Activated T-cell treated with anti-CD3 and anti-CD28 coated beads for 1 hour (primary cell): ENCODE measurements at regions not wholly inside any gene's neighbourhood (a gene's known extent, or its start where the extent isn't known, plus 50 kb on each side); places are given as distances from the start of the nearest gene placed in this dataset.
A peak's percentile ranks its signal among the peaks of the same experiment; 100 is the strongest.

Experiments used
- DNase-seq: peaks from one replicate; pipeline ENCODE4 v3.0.0-alpha.2; 2020; ENCODE audit warnings: low read depth

GRCh38 chr9:124179196-124180071, 78.3 kb upstream of the NEK6 start:
- DNase-seq, result no peak

GRCh38 chr9:124180557-124180956, 77.2 kb upstream of the NEK6 start:
- no peak for DNase-seq

GRCh38 chr9:124182741-124183140, 75.0 kb upstream of the NEK6 start:
- no peak for DNase-seq

- DNase-seq, result no peak
These were observed 74.0 kb upstream of the NEK6 start for GRCh38 chr9:124183772-124184171.

- DNase-seq, result no peak
These were observed 72.3 kb upstream of the NEK6 start for GRCh38 chr9:124185413-124185812.

- no peak for DNase-seq
These were observed 70.4 kb upstream of the NEK6 start for GRCh38 chr9:124187311-124187710.

GRCh38 chr9:124188331-124189110, 69.2 kb upstream of the NEK6 start:
- no peak for DNase-seq

GRCh38 chr9:124190761-124191160, 67.0 kb upstream of the NEK6 start:
- no peak for DNase-seq

GRCh38 chr9:124191691-124192395, 65.9 kb upstream of the NEK6 start:
- no peak for DNase-seq

- DNase-seq, result no peak
These were observed 61.0 kb upstream of the NEK6 start for GRCh38 chr9:124196814-124197176.

- no peak for DNase-seq
These were observed 60.3 kb upstream of the NEK6 start for GRCh38 chr9:124197177-124198095.

GRCh38 chr9:124198331-124198730, 59.4 kb upstream of the NEK6 start:
- DNase-seq, result no peak

GRCh38 chr9:124198948-124199347, 58.8 kb upstream of the NEK6 start:
- no peak for DNase-seq

GRCh38 chr9:124199474-124199873, 58.3 kb upstream of the NEK6 start:
- DNase-seq, result no peak

GRCh38 chr9:124202447-124202971, 55.2 kb upstream of the NEK6 start:
- DNase-seq, result peak; percentile 27

GRCh38 chr9:124205686-124206352, 51.9 kb upstream of the NEK6 start:
- no peak for DNase-seq

GRCh38 chr9:124206391-124206790, 51.4 kb upstream of the NEK6 start:
- no peak for DNase-seq
